Right kidney (tissue), 1 donor: ENCODE measurements at regions not wholly inside any gene's neighbourhood (a gene's known extent, or its start where the extent isn't known, plus 50 kb on each side); places are given as distances from the start of the nearest gene placed in this dataset.

Source experiments
- DNase-seq: peaks from one replicate; pipeline ENCODE4 v3.0.0-alpha.2; 2016

GRCh38 chr5:15260356-15261268, 239.4 kb upstream of the FBXL7 start:
- no peak for DNase-seq

- DNase-seq = no peak
Measured at GRCh38 chr5:15256485-15256884, 243.5 kb upstream of the FBXL7 start.

- DNase-seq = no peak
Measured at GRCh38 chr5:15255576-15255975, 244.4 kb upstream of the FBXL7 start.

- DNase-seq = no peak
Measured at GRCh38 chr5:15254607-15255006, 245.4 kb upstream of the FBXL7 start.

- no peak for DNase-seq
Measured at GRCh38 chr5:15252331-15252730, 247.6 kb upstream of the FBXL7 start.

GRCh38 chr5:15249152-15249551, 250.8 kb upstream of the FBXL7 start:
- DNase-seq = no peak

GRCh38 chr5:15248731-15249130, 251.2 kb upstream of the FBXL7 start:
- no peak for DNase-seq

GRCh38 chr5:15245913-15246312, 254.1 kb upstream of the FBXL7 start:
- DNase-seq = no peak

- DNase-seq = no peak
Measured at GRCh38 chr5:15243301-15244020, 256.5 kb upstream of the FBXL7 start.

- DNase-seq = no peak
Measured at GRCh38 chr5:15241216-15241821, 258.7 kb upstream of the FBXL7 start.

GRCh38 chr5:15238006-15238405, 262.0 kb upstream of the FBXL7 start:
- DNase-seq = no peak

- no peak for DNase-seq
Measured at GRCh38 chr5:15236911-15237508, 263.0 kb upstream of the FBXL7 start.

GRCh38 chr5:15234911-15235310, 265.1 kb upstream of the FBXL7 start:
- DNase-seq = no peak

- DNase-seq = no peak
Measured at GRCh38 chr5:15234366-15234765, 265.6 kb upstream of the FBXL7 start.

- DNase-seq = no peak
Measured at GRCh38 chr5:15233566-15233965, 266.4 kb upstream of the FBXL7 start.

- DNase-seq = no peak
Measured at GRCh38 chr5:15222156-15222555, 277.8 kb upstream of the FBXL7 start.

- no peak for DNase-seq
Measured at GRCh38 chr5:15220642-15221173, 279.3 kb upstream of the FBXL7 start.

GRCh38 chr5:15215056-15215455, 284.9 kb upstream of the FBXL7 start:
- DNase-seq = no peak

GRCh38 chr5:15214010-15214409, 286.0 kb upstream of the FBXL7 start:
- DNase-seq = no peak

- DNase-seq = no peak
Measured at GRCh38 chr5:15209053-15209762, 290.8 kb upstream of the FBXL7 start.

GRCh38 chr5:15206133-15206532, 293.8 kb upstream of the FBXL7 start:
- DNase-seq = no peak

GRCh38 chr5:15203376-15203775, 296.6 kb upstream of the FBXL7 start:
- DNase-seq = no peak
